Ishikawa (cell line): ENCODE measurements at regions not wholly inside any gene's neighbourhood (a gene's known extent, or its start where the extent isn't known, plus 50 kb on each side); places are given as distances from the start of the nearest gene placed in this dataset.

Experiments
- CEBPB ChIP-seq: IDR thresholded peaks from 2 replicates; pipeline ENCODE4 v1.6.1; 2012
- CREB1 ChIP-seq: IDR thresholded peaks from 2 replicates; pipeline ENCODE4 v1.6.1; 2012; ENCODE audit warnings: low read depth
- EGR1 ChIP-seq: IDR thresholded peaks from 2 replicates; pipeline ENCODE4 v1.6.1; 2012
- EP300 ChIP-seq: IDR thresholded peaks from 2 replicates; pipeline ENCODE4 v1.6.1; 2012; ENCODE audit warnings: borderline replicate concordance
- FOXM1 ChIP-seq: IDR thresholded peaks from 2 replicates; pipeline ENCODE4 v1.6.1; 2012; ENCODE audit warnings: low read depth, borderline replicate concordance
- MAX ChIP-seq: IDR thresholded peaks from 2 replicates; pipeline ENCODE4 v1.6.1; 2012
- NFIC ChIP-seq: IDR thresholded peaks from 2 replicates; pipeline ENCODE4 v1.6.1; 2012
- RAD21 ChIP-seq: IDR thresholded peaks from 2 replicates; pipeline ENCODE4 v1.6.1; 2012; ENCODE audit warnings: low read depth
- REST ChIP-seq: IDR thresholded peaks from 2 replicates; pipeline ENCODE4 v1.6.1; 2012; ENCODE audit warnings: low read depth, mild to moderate bottlenecking
- TAF1 ChIP-seq: IDR thresholded peaks from 2 replicates; pipeline ENCODE4 v1.6.1; 2012; ENCODE audit warnings: low read depth, mild to moderate bottlenecking
- TCF12 ChIP-seq: IDR thresholded peaks from 2 replicates; pipeline ENCODE4 v1.6.1; 2012; ENCODE audit warnings: low read depth
- TEAD4 ChIP-seq: IDR thresholded peaks from 2 replicates; pipeline ENCODE4 v1.6.1; 2012
- USF1 ChIP-seq: IDR thresholded peaks from 2 replicates; pipeline ENCODE4 v1.6.1; 2012
- YY1 ChIP-seq: IDR thresholded peaks from 2 replicates; pipeline ENCODE4 v1.6.1; 2012; ENCODE audit warnings: low read depth
- ZBTB7A ChIP-seq: IDR thresholded peaks from 2 replicates; pipeline ENCODE4 v1.6.1; 2012; ENCODE audit warnings: low read depth

DNA sequence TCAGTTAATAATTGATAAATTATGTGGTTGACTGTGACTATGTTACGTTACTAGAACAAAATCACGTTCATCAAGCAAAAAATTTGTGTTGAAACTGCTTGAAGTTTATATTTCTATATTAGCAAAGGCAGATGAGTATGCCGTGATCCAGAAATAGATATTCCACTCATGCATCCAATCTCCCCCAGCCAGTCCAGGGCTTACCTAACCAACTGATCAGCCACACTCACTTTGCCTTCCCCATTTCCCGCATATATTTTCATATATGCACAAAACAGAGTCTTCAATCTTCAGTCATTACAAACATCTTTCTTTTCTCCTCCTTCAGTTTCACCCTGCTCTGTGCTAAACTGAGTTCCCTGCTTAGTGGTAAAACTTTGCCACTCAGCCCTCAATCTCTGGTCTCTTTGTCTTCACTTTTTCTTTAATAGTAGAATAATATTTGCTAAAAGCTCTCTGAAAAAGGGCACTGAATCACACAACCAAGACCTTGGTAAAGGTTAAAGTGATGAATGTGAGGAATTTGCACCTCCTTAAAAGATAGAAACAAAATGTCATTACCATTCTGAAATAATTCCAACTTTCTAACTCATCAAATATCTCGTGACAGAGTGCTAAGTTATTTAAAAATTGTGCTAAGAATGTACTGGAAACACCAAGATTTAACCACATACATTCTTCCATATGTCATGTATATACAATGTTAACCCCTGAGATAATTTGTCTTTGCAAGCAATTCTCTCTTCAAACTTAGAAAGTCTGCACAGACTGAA lies 893.2 kb upstream of the CRIM1 start:
- TF ChIP-seq TCF12 (no peak), CREB1 (no peak), CEBPB (no peak), NFIC (no peak), TEAD4 (no peak), FOXM1 (no peak)

GRCh38 chr2:35461406-35461805 lies 894.2 kb upstream of the CRIM1 start:
- no peak for TF ChIP-seq CREB1

GRCh38 chr2:35454966-35455638 lies 900.5 kb upstream of the CRIM1 start:
- TF ChIP-seq EP300 (no peak), CREB1 (no peak), ZBTB7A (no peak), TCF12 (no peak), EGR1 (no peak), MAX (no peak), RAD21 (no peak), YY1 (no peak), USF1 (no peak), TAF1 (no peak), REST (no peak), CEBPB (no peak), FOXM1 (no peak), TEAD4 (no peak), NFIC (no peak)

DNA sequence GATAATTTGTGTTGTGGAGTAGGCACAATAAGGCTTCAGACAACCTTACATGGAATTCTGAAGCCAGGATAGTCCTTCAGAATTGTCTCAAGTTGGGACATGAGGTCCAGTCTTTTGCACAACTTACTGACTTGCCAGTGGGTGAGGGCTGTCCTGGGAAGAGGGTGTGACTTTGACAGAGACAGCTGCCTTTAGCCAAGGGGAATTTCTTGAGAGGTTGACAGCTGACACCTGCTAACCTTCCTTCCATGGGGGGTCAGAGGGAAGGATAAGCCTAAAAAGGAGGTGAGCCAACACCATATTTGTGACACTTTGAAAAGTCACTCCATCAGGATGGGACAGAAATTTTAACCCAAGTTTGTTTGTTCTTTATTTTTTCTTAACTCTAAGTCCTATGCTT lies 907.8 kb upstream of the CRIM1 start:
- TF ChIP-seq USF1 (no peak), FOXM1 (no peak), CEBPB (no peak), TAF1 (no peak), MAX (no peak), EP300 (no peak), NFIC (no peak), RAD21 (no peak), EGR1 (no peak), TEAD4 (no peak), TCF12 (no peak), CREB1 (no peak), YY1 (no peak), REST (no peak), ZBTB7A (no peak)

GRCh38 chr2:35447215-35447614 lies 908.4 kb upstream of the CRIM1 start:
- TF ChIP-seq TCF12 (no peak), EP300 (no peak), CEBPB (no peak), USF1 (no peak), EGR1 (no peak), MAX (no peak), YY1 (no peak), NFIC (no peak), RAD21 (no peak), REST (no peak), TAF1 (no peak), ZBTB7A (no peak), CREB1 (no peak), TEAD4 (no peak), FOXM1 (no peak)
